ENCODE measurements at regions not wholly inside any gene's neighbourhood (a gene's known extent, or its start where the extent isn't known, plus 50 kb on each side); places are given as distances from the start of the nearest gene placed in this dataset.

DNA sequence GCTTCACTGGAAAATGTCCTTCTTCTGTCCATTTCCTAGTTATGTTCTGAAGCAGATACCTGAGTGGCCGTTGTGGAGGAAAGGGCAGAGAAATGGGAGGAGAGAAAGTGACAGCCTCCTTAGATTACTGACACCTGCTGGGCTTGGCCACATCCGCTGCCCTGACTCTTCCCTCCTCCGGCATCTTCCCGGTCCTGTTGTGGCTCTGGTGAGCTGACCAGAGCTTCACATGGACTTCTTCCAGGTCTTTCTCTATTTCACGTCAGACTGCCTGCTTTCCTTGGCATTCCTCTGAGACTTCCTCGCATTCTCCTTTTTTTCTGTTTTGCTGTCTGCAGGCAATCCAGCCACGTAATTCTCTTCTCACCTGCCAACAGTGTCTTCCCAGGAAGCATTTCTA is 138.7 kb upstream of the E2F8 start:
- H3K56ac ChIP-seq (replicated peaks; ENCODE audit: insufficient read length, low read depth, low read length), result no peak overlapping the region
- FAIRE-seq, result no peak
- H2BK12ac ChIP-seq (ENCODE audit: low read depth, low read length), result no peak overlapping the region
- no peak overlapping the region for H2BK5ac ChIP-seq (ENCODE audit: low read depth, low read length)
- no peak overlapping the region for H4K8ac ChIP-seq (ENCODE audit: extremely low read depth, insufficient read depth, low read length)
- H3K4me1 ChIP-seq (replicated peaks in 1 of 4; ENCODE audit: control insufficient read depth in 3 of 4, insufficient read depth in 4 of 4, low read length in 3 of 4), result no peaks in the 10 kb centered on the region; a peak in 1 of 7 replicates
- POLR2A ChIA-PET (ENCODE audit: partially characterized antibody), result no interaction called here
- no peak overlapping the region for H2BK15ac ChIP-seq (ENCODE audit: low read length)
- no peaks in the 10 kb centered on the region for H3K79me1 ChIP-seq (ENCODE audit: low read depth, low read length)
- no peak for DNase-seq (ENCODE audit: low read depth in 1 of 2, low spot score in 2 of 2)
- H4K91ac ChIP-seq (replicated peaks; ENCODE audit: insufficient read length, low read length), result no peak overlapping the region
- no peaks in the 10 kb centered on the region for H4K20me1 ChIP-seq (replicated peaks in 1 of 2; ENCODE audit: control insufficient read depth in 1 of 2, insufficient read depth in 2 of 2, low read length in 2 of 2)
- no peak overlapping the region for H2BK20ac ChIP-seq (ENCODE audit: low read length)
- no peak overlapping the region for H2AFZ ChIP-seq (ENCODE audit: low read length)
- no peak overlapping the region for H2AK5ac ChIP-seq (ENCODE audit: low read depth, low read length)
- H3K36me3 ChIP-seq (ENCODE audit: control insufficient read depth in 2 of 4, insufficient read depth in 4 of 4, low read length in 3 of 4), result no peaks in the 10 kb centered on the region
- CTCF ChIA-PET (ENCODE audit: partially characterized antibody), result interaction anchor here (1.0 to 3.0 kb wide), 5 partner anchors 8 to 77 kb away, joined by 3 to 10 read pairs (median 3); no protein-coding TSS in a partner anchor
- no peaks in the 10 kb centered on the region for H3K79me2 ChIP-seq (ENCODE audit: control insufficient read depth in 1 of 2, insufficient read depth in 2 of 2, low read length in 2 of 2)
- no peak overlapping the region for H3K4ac ChIP-seq (replicated peaks; ENCODE audit: insufficient read length, low read depth, low read length)
- H3K27ac ChIP-seq (ENCODE audit: low read depth, low read length), result no peak overlapping the region
- no peak overlapping the region for H3K18ac ChIP-seq (ENCODE audit: extremely low read depth, low read length)
- no peak overlapping the region for H3K9ac ChIP-seq (replicated peaks in 1 of 4; ENCODE audit: extremely low read depth in 1 of 4, low read depth in 3 of 4, low read length in 3 of 4)
- H3K9me3 ChIP-seq (ENCODE audit: insufficient read depth in 2 of 2, low read depth in 1 of 2, low read length in 1 of 2), result no peaks in the 10 kb centered on the region
- no peak overlapping the region for H2BK120ac ChIP-seq (replicated peaks; ENCODE audit: low read depth, low read length)
- no peak overlapping the region for H4K5ac ChIP-seq (ENCODE audit: insufficient read length, low read depth, low read length)
- no peak overlapping the region for H3K23ac ChIP-seq (ENCODE audit: insufficient read length)
- TF ChIP-seq NRF1 (IDR thresholded peaks at IDR 0.05; ENCODE audit: low read depth, low read length), result no peak
- no peak for TF ChIP-seq SRF (IDR thresholded peaks at IDR 0.05; ENCODE audit: low read depth, low read length)
- TF ChIP-seq RNF2 (IDR thresholded peaks at IDR 0.05; ENCODE audit: borderline replicate concordance, low read depth, low read length, missing control alignments, poor library complexity, severe bottlenecking), result no peak
- no peak for TF ChIP-seq SIN3A (conservative IDR thresholded peaks at IDR 0.05 in 1 of 2, IDR thresholded peaks at IDR 0.05 in 1 of 2; ENCODE audit: low read depth in 1 of 2, low read length in 2 of 2)
- no peak for TF ChIP-seq MAFK (IDR thresholded peaks at IDR 0.05; ENCODE audit: low read depth, low read length)
- TF ChIP-seq KDM5A (IDR thresholded peaks at IDR 0.05; ENCODE audit: low read length), result no peak
- TF ChIP-seq SIX5 (IDR thresholded peaks at IDR 0.05; ENCODE audit: low read depth, low read length), result no peak
- H3K14ac ChIP-seq (ENCODE audit: insufficient read length), result no peak overlapping the region
- H3K4me3 ChIP-seq (ENCODE audit: extremely low read depth in 1 of 4, insufficient read depth in 2 of 4, low read depth in 3 of 4, low read length in 4 of 4), result no peak overlapping the region
- no peaks in the 10 kb centered on the region for H3K23me2 ChIP-seq (ENCODE audit: low read depth, low read length)
- WGBS, 2 experiments (ENCODE audit: extremely low coverage in 1 of 2, insufficient coverage in 1 of 2, insufficient read length in 1 of 2, insufficient replicate concordance in 2 of 2, low coverage in 1 of 2, low lambda C conversion rate in 2 of 2, missing lambda C conversion rate in 1 of 2), result 78% methylated on average over 7 of the region's 7 CpGs; no CpG with 5 or more reads in 1 of the 2 experiments
- H3K27me3 ChIP-seq (replicated peaks in 1 of 4; ENCODE audit: control insufficient read depth in 3 of 4, extremely low read depth in 1 of 4, insufficient read depth in 3 of 4, low read length in 3 of 4), result no peaks in the 10 kb centered on the region
- H3K4me2 ChIP-seq (ENCODE audit: insufficient read depth in 1 of 2, low read depth in 2 of 2, low read length in 2 of 2), result no peak overlapping the region
